Fibroblast of the aortic adventitia (primary cell): ENCODE measurements at regions not wholly inside any gene's neighbourhood (a gene's known extent, or its start where the extent isn't known, plus 50 kb on each side); places are given as distances from the start of the nearest gene placed in this dataset.

Experiments used
- DNase-seq: peaks from one replicate; pipeline ENCODE4 v3.0.0-alpha.2; 2010; ENCODE audit warnings: low read depth
- H3K4me3 ChIP-seq: 2 replicates; pipeline ENCODE4 v1.5.1; 2011; ENCODE audit warnings: low read depth, mild to moderate bottlenecking, control low read depth, low read length, moderate library complexity
- TF ChIP-seq, protein P1 (sequence below): IDR thresholded peaks from 2 replicates; pipeline ENCODE4 v1.5.1; 2011; ENCODE audit warnings: mild to moderate bottlenecking, low read length, control low read depth, inconsistent platforms; ENCODE audit not compliant: insufficient read depth

DNA sequence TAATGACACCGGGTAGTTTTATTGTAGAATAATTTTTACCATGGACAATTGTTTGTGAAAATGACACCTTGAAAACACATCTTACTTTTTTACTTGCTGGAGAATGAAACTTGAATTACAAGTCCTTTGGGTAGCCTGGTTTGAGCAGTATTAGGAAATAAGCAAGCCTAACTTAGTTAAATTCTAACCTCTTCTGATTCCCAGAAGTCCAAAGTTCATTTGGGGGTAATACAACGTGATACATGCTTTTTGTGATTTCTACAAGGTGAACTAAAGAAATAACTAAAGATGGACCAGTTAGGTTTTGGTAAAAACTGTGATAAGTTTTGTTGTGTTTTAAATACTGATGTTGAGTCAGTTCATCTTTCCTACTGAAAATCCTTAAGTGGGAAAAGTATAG lies 135.4 kb upstream of the DMRT1 start:
- no peak for DNase-seq
- no peak overlapping the region for H3K4me3 ChIP-seq
- TF ChIP-seq, protein P1, sequence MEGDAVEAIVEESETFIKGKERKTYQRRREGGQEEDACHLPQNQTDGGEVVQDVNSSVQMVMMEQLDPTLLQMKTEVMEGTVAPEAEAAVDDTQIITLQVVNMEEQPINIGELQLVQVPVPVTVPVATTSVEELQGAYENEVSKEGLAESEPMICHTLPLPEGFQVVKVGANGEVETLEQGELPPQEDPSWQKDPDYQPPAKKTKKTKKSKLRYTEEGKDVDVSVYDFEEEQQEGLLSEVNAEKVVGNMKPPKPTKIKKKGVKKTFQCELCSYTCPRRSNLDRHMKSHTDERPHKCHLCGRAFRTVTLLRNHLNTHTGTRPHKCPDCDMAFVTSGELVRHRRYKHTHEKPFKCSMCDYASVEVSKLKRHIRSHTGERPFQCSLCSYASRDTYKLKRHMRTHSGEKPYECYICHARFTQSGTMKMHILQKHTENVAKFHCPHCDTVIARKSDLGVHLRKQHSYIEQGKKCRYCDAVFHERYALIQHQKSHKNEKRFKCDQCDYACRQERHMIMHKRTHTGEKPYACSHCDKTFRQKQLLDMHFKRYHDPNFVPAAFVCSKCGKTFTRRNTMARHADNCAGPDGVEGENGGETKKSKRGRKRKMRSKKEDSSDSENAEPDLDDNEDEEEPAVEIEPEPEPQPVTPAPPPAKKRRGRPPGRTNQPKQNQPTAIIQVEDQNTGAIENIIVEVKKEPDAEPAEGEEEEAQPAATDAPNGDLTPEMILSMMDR = no peak

DNA sequence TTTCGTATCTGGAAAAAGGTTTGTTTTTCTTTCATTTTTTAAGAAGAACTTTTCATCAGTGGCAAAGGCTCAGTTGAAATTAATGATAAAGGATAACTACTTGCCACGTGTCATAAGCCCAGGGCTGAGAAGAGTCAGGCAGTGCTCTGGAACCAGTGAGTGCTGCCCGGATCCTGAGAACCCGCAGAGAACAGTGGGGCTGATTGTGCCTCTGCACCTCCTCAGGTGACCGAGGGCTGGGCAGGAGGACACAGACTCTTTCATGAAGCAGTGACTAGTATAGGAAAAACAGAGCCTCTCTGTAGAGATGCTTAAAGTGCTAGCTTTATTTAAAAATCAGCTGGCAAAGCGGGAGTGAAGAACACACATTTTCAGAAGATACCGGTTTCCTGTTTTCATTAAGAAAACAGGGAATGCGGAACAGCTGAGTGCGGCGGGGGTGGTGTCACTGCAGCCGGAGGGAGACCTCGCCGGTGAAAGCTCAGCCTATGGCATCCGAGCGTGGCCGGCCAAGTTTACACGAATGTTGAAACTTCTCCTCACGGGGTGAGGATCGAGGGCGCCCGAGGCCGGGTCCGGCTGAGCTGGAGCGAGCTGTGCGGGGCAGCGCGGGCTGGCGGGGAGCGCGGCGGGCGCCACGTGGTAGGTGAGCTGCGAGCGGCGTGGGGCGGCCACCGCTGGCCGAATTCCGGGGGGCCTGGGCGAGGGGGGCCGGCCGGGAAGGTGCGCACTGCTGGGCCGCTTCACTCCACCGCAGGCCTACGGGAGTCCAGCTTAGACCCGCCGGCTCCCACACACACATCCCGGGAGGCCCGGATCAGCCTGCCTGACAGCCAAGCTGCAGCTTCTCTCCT lies 134.7 kb upstream of the DMRT1 start:
- DNase-seq = peak; percentile 72
- TF ChIP-seq, protein P1 = no peak

DNA sequence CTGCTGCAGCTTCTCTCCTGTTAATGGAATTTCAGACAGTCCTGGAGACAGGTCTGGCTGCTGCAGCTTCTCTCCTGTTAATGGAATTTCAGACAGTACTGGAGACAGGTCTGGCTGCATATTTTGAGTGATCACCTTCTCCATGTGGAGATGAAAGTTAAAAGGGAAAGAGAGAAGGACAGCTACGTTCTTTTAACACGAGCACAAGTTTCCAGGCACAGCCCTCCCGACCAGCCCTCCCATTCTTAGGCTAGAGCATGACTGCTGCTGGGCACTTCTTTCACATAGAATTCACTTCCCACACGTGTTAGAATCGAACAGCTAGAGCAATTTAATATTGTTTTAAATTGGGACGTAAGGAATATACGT lies 133.3 kb upstream of the DMRT1 start:
- DNase-seq = peak; percentile 43
- TF ChIP-seq, protein P1 = no peak
- H3K4me3 ChIP-seq = peak overlapping the region; percentile 65

More for the DNA sequence above, 134.7 kb upstream of the DMRT1 start:
- H3K4me3 ChIP-seq = peak overlapping the region; percentile 65

DNA sequence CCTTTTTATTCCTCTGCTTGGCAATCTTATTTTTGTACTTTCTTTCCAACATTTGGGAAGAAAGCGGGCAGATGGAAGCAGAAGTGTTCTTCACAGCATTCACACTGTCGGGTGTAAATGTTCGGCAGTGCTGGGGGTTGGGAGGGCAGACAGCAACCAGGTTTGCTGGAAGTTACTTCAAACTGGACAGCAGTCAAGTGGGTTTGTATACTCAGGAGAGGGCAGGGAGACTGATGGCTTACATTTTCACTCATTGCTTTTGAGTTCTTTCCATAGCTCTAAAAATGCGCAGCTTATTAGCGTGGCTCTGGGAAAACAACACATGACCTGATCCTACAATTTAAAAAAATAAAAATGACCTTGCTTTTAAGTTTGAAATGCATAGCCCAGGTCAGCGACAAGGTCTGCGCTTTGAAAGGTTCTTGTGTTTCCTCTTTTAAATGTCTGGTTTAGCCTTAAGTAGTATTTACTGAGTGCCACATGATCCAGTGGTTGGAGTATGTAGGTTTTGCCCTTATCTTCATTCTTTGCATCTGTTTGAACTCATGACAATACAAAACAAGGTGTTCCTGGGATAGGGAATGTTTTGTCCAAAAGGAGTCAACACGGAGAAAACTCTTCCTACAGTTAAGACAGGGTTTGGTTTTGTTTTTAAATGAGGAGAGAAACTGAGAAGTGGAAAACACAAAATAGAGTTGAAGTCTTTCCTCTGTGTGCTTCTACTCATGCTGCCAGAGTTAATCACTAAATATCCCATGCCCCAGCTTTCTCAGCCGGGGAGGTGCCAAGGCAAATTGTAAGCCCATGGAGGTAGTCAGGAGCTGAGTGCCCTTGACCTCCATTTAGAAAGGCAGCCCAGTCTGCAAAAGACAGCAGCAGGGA lies 132.7 kb upstream of the DMRT1 start:
- TF ChIP-seq, protein P1 = no peak
- H3K4me3 ChIP-seq = peak overlapping the region; percentile 65
- DNase-seq = peak; percentile 30

DNA sequence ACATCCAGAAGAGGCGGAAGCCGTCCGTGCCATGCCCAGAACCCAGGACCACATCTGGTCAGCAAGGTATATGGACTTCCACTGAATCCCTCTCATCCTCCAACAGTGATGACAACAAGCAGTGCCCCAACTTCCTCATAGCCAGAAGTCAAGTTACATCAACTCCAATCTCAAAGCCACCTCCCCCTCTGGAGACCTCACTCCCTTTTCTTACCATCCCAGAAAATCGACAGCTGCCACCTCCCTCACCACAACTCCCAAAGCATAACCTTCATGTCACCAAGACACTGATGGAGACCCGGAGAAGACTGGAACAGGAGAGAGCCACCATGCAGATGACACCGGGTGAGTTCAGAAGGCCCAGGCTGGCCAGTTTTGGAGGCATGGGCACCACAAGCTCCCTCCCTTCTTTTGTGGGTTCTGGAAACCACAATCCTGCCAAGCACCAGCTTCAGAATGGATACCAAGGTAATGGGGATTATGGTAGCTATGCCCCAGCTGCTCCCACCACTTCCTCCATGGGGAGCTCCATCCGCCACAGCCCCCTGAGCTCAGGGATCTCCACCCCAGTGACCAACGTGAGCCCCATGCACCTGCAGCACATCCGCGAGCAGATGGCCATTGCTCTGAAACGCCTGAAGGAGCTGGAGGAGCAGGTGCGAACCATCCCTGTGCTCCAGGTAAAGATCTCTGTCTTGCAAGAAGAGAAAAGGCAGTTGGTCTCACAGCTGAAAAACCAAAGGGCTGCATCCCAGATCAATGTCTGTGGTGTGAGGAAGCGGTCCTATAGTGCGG lies 130.3 kb upstream of the DMRT1 start:
- no peak overlapping the region for H3K4me3 ChIP-seq
- no peak for DNase-seq
- TF ChIP-seq, protein P1 = no peak

DNA sequence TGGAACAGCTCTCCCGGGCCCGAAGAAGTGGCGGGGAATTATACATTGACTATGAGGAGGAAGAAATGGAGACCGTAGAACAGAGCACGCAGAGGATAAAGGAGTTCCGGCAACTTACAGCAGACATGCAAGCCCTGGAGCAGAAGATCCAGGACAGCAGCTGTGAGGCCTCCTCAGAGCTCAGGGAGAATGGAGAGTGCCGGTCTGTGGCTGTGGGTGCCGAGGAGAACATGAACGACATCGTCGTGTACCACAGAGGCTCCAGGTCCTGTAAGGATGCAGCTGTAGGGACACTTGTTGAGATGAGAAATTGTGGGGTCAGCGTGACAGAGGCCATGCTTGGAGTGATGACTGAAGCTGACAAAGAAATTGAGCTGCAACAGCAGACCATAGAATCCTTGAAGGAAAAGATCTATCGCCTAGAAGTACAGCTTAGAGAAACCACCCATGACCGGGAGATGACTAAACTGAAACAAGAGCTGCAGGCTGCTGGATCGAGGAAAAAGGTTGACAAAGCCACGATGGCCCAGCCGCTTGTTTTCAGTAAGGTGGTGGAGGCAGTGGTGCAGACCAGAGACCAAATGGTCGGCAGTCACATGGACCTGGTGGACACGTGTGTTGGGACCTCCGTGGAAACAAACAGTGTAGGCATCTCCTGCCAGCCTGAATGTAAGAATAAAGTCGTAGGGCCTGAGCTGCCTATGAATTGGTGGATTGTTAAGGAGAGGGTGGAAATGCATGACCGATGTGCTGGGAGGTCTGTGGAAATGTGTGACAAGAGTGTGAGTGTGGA lies 129.5 kb upstream of the DMRT1 start:
- DNase-seq = no peak
- no peak overlapping the region for H3K4me3 ChIP-seq
- TF ChIP-seq, protein P1 = no peak
